ENCODE measurements at regions not wholly inside any gene's neighbourhood (a gene's known extent, or its start where the extent isn't known, plus 50 kb on each side); places are given as distances from the start of the nearest gene placed in this dataset.

- Mint-ChIP-seq H3K36me3 (ENCODE audit: insufficient read depth in 1 of 3, low read depth in 3 of 3) (peaks cover 0 to 9% (median 2%) of the 10 kb centered on the region in 3 experiments; a peak in 3 of 7 replicates), H3K27ac (no peak overlapping the region)
These were observed 204.3 kb downstream of the PCDH7 start for GRCh38 chr4:30924495-30924894.

More at GRCh38 chr4:30924495-30924894, 204.3 kb downstream of the PCDH7 start:
- no peak overlapping the region for H2AK5ac ChIP-seq (ENCODE audit: insufficient read length, low read length)
- H4K20me1 ChIP-seq (ENCODE audit: control insufficient read depth, insufficient read depth, insufficient read length) = no peaks in the 10 kb centered on the region
- H3K27me3 Mint-ChIP-seq (ENCODE audit: low read depth) = no peaks in the 10 kb centered on the region
- H2BK120ac ChIP-seq (ENCODE audit: low read depth, low read length, poor library complexity, severe bottlenecking) = no peak overlapping the region
- H3K23me2 ChIP-seq (ENCODE audit: insufficient read length, low read depth, low read length, poor library complexity, severe bottlenecking) = no peaks in the 10 kb centered on the region
- no peak overlapping the region for H4K8ac ChIP-seq (replicated peaks; ENCODE audit: insufficient read length, low read depth, low read length)
- H3K27me3 ChIP-seq (ENCODE audit: insufficient read depth, low read length) = no peaks in the 10 kb centered on the region
- H3K27ac ChIP-seq (ENCODE audit: insufficient read length, low read depth, low read length) = no peak overlapping the region
- H3K4ac ChIP-seq (ENCODE audit: low read depth, low read length) = no peak overlapping the region
- H3K79me1 ChIP-seq (ENCODE audit: insufficient read depth, low read depth, low read length, poor library complexity, severe bottlenecking) = no peaks in the 10 kb centered on the region
- H3K9ac ChIP-seq (ENCODE audit: extremely low read depth, insufficient read length, low read length) = no peak overlapping the region
- no peak overlapping the region for H3K4me2 ChIP-seq (ENCODE audit: insufficient read depth, insufficient read length, low read length)
- H3K9me3 Mint-ChIP-seq = no peaks in the 10 kb centered on the region
- H3K14ac ChIP-seq (ENCODE audit: insufficient read depth, low read length) = no peak overlapping the region
- no peak overlapping the region for H4K91ac ChIP-seq (ENCODE audit: insufficient read length, low read depth, low read length)
- no peak for TF ChIP-seq CTCF (conservative IDR thresholded peaks at IDR 0.05)
- H3K18ac ChIP-seq (ENCODE audit: insufficient read length, low read depth, low read length) = no peak overlapping the region
- no peak overlapping the region for H3K23ac ChIP-seq (ENCODE audit: insufficient read length, low read depth, low read length)
- no peak overlapping the region for H2BK20ac ChIP-seq (ENCODE audit: low read depth, low read length, poor library complexity, severe bottlenecking)
- H3K56ac ChIP-seq (ENCODE audit: insufficient read length, low read depth, low read length) = no peak overlapping the region
- H2BK12ac ChIP-seq (ENCODE audit: insufficient read length, low read depth, low read length) = no peak overlapping the region
- H3K4me1 ChIP-seq (ENCODE audit: insufficient read depth, low read length) = no peaks in the 10 kb centered on the region
- no peak overlapping the region for H2BK5ac ChIP-seq (ENCODE audit: insufficient read length, low read length)
- no peaks in the 10 kb centered on the region for H3K79me2 ChIP-seq (ENCODE audit: insufficient read depth, low read length)
- DNase-seq = no peak
- no peak overlapping the region for H4K5ac ChIP-seq (ENCODE audit: insufficient read length, low read depth, low read length)
- H2BK15ac ChIP-seq (ENCODE audit: low read depth, low read length) = no peak overlapping the region
- H3K9me3 ChIP-seq (ENCODE audit: control insufficient read depth, low read depth, low read length) = no peaks in the 10 kb centered on the region
- no peak overlapping the region for H3T11ph ChIP-seq (ENCODE audit: low read length)
- H2AFZ ChIP-seq (ENCODE audit: low read length) = no peak overlapping the region
- H3K4me3 Mint-ChIP-seq = no peak overlapping the region
- H3K4me1 Mint-ChIP-seq = peaks cover 41 to 42% of the 10 kb centered on the region in 2 experiments

All from H9 (cell line).